ENCODE measurements at regions not wholly inside any gene's neighbourhood (a gene's known extent, or its start where the extent isn't known, plus 50 kb on each side); places are given as distances from the start of the nearest gene placed in this dataset.

DNA sequence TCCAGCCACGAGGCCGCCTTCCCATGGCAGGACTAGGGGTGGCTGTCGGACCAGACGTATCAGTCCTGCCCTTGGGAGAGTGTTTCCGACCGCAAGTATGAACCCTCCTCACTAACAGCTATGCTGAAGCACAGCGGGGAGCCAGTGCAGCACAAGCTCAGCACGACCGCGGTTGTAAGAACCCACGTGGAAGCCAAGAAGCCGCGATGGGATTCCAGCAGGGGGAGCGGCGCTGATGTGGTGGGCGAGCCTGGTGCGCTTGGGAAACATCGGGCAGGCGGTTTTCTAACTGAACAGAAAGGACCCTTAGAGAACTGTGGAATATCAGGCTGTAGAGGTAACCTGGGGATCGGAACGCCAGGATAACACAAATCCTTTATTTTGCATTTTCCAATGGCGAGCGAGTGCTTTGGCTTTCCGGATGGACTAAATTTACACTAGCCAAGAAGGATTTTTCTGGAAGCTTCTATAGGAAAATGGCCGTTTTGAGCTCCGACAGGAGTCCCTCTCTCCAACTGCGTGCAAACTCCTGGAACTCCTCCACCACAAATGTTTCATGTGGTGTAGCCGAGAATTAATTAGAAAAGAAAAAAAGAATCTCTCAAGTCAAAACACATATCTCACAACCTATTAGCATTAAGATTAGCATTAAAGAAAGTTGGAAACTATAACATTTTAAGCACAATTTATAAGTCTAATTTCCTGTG, 132.0 kb upstream of the MYCN start:
- ChIA-PET POLR2A (no interaction called here), CTCF (no interaction called here)
- Histone ChIP-seq H3K27ac (no peak overlapping the region), H3K4me3 (no peak overlapping the region), H3K4me1 (no peaks in the 10 kb centered on the region), H3K4me2 (no peak overlapping the region), H3K9me3 (no peaks in the 10 kb centered on the region)
- TF ChIP-seq FOSB (CRISPR knock-in tag; IDR thresholded peaks at IDR 0.05) (no peak), POLR2AphosphoS2 (conservative IDR thresholded peaks at IDR 0.05; ENCODE audit: low read length) (no peak), FOXS1 (CRISPR knock-in tag; IDR thresholded peaks at IDR 0.05) (no peak), CHD4 (IDR thresholded peaks at IDR 0.05; ENCODE audit: borderline replicate concordance) (no peak), NFE2L2 (conservative IDR thresholded peaks at IDR 0.05; ENCODE audit: low read length) (no peak), EP300 (IDR thresholded peaks at IDR 0.05) (no peak)
- TF ChIP-seq, protein P1, sequence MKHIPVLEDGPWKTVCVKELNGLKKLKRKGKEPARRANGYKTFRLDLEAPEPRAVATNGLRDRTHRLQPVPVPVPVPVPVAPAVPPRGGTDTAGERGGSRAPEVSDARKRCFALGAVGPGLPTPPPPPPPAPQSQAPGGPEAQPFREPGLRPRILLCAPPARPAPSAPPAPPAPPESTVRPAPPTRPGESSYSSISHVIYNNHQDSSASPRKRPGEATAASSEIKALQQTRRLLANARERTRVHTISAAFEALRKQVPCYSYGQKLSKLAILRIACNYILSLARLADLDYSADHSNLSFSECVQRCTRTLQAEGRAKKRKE (CRISPR knock-in tag; IDR thresholded peaks at IDR 0.05; ENCODE audit: low read depth) = no peak
- no peak for FAIRE-seq
- no peak for DNase-seq (ENCODE audit: low read depth in 1 of 2, low spot score in 1 of 2)
- no peak for ATAC-seq
- 75% methylated on average over 27 of the region's 28 CpGs for WGBS (ENCODE audit: missing lambda C conversion rate)

DNA sequence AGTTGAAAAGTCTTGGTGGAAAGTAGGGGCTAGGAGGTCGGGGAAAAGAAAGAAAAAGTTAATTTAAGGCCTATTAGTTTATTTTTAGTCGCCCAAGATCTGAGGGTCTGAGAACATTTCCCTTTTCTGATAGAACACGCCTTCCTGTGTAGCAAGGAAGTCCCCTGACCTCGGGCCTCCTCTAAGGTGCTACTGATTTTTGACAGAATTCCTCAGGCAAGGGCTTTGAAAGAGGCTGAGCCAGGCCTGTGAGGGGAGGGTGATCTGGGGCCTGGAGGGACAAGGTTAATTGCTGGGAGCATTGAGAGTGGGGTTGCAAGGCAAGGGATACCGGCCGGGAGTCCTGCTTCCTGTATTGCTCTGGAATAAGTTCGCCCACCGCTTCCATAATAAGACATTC, 131.4 kb upstream of the MYCN start:
- H3K4me3 ChIP-seq = no peak overlapping the region
- no peaks in the 10 kb centered on the region for H3K4me1 ChIP-seq
- 62% methylated on average over 8 of the region's 8 CpGs for WGBS (ENCODE audit: missing lambda C conversion rate)
- TF ChIP-seq TFCP2L1 (CRISPR knock-in tag; IDR thresholded peaks at IDR 0.05) (no peak), CBX8 (IDR thresholded peaks at IDR 0.05) (no peak), CHD4 (IDR thresholded peaks at IDR 0.05; ENCODE audit: borderline replicate concordance) (no peak), PHF8 (IDR thresholded peaks at IDR 0.05; ENCODE audit: borderline replicate concordance, low read depth) (no peak), HOXB13 (CRISPR knock-in tag; IDR thresholded peaks at IDR 0.05; ENCODE audit: low read depth) (no peak), HOXA7 (CRISPR knock-in tag; IDR thresholded peaks at IDR 0.05) (no peak), POLR2AphosphoS2 (conservative IDR thresholded peaks at IDR 0.05; ENCODE audit: low read length) (no peak), FOSB (CRISPR knock-in tag; IDR thresholded peaks at IDR 0.05) (no peak), ZSCAN20 (CRISPR knock-in tag; IDR thresholded peaks at IDR 0.05) (no peak), CEBPB (IDR thresholded peaks at IDR 0.05) (no peak), HEYL (CRISPR knock-in tag; IDR thresholded peaks at IDR 0.05) (no peak), POLR2A (IDR thresholded peaks at IDR 0.05; ENCODE audit: low read length) (no peak), ZFP36 (IDR thresholded peaks at IDR 0.05; ENCODE audit: borderline replicate concordance, partially characterized antibody) (no peak), EHMT2 (IDR thresholded peaks at IDR 0.05; ENCODE audit: low read depth) (no peak), RARB (CRISPR knock-in tag; IDR thresholded peaks at IDR 0.05) (no peak), FOXS1 (CRISPR knock-in tag; IDR thresholded peaks at IDR 0.05) (no peak), JUNB (IDR thresholded peaks at IDR 0.05) (no peak)
- TF ChIP-seq, protein P2, sequence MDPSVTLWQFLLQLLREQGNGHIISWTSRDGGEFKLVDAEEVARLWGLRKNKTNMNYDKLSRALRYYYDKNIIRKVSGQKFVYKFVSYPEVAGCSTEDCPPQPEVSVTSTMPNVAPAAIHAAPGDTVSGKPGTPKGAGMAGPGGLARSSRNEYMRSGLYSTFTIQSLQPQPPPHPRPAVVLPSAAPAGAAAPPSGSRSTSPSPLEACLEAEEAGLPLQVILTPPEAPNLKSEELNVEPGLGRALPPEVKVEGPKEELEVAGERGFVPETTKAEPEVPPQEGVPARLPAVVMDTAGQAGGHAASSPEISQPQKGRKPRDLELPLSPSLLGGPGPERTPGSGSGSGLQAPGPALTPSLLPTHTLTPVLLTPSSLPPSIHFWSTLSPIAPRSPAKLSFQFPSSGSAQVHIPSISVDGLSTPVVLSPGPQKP (IDR thresholded peaks at IDR 0.05; ENCODE audit: low read depth, low read length) = no peak
- TF ChIP-seq, protein P3, sequence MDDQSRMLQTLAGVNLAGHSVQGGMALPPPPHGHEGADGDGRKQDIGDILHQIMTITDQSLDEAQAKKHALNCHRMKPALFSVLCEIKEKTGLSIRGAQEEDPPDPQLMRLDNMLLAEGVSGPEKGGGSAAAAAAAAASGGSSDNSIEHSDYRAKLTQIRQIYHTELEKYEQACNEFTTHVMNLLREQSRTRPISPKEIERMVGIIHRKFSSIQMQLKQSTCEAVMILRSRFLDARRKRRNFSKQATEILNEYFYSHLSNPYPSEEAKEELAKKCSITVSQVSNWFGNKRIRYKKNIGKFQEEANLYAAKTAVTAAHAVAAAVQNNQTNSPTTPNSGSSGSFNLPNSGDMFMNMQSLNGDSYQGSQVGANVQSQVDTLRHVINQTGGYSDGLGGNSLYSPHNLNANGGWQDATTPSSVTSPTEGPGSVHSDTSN (IDR thresholded peaks at IDR 0.05) = no peak
- TF ChIP-seq, protein P4, sequence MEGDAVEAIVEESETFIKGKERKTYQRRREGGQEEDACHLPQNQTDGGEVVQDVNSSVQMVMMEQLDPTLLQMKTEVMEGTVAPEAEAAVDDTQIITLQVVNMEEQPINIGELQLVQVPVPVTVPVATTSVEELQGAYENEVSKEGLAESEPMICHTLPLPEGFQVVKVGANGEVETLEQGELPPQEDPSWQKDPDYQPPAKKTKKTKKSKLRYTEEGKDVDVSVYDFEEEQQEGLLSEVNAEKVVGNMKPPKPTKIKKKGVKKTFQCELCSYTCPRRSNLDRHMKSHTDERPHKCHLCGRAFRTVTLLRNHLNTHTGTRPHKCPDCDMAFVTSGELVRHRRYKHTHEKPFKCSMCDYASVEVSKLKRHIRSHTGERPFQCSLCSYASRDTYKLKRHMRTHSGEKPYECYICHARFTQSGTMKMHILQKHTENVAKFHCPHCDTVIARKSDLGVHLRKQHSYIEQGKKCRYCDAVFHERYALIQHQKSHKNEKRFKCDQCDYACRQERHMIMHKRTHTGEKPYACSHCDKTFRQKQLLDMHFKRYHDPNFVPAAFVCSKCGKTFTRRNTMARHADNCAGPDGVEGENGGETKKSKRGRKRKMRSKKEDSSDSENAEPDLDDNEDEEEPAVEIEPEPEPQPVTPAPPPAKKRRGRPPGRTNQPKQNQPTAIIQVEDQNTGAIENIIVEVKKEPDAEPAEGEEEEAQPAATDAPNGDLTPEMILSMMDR (IDR thresholded peaks at IDR 0.05) = no peak
- FAIRE-seq (no peak), DNase-seq (ENCODE audit: low read depth in 1 of 2, low spot score in 1 of 2) (no peak), ATAC-seq (no peak)
- ChIA-PET CTCF (no interaction called here), POLR2A (no interaction called here)
- H3K9me3 ChIP-seq = no peaks in the 10 kb centered on the region
- no peak overlapping the region for H3K4me2 ChIP-seq
- no peak overlapping the region for H3K27ac ChIP-seq

Data from A549 (cell line).